ENCODE measurements at regions not wholly inside any gene's neighbourhood (a gene's known extent, or its start where the extent isn't known, plus 50 kb on each side); places are given as distances from the start of the nearest gene placed in this dataset.
"Not testable (repeated sequence)": the region's sequence is repeated elsewhere in the genome, so short reads cannot be mapped to it uniquely, and the experiment has no call there.

GRCh38 chr4:29066861-29067260 is 1653.3 kb upstream of the PCDH7 start:
- DNase-seq: no peak

- no peak for DNase-seq
Observed at GRCh38 chr4:29073571-29073970, 1646.6 kb upstream of the PCDH7 start.

GRCh38 chr4:29075366-29075765 is 1644.8 kb upstream of the PCDH7 start:
- DNase-seq: no peak

- DNase-seq: no peak
Observed at GRCh38 chr4:29079260-29079659, 1640.9 kb upstream of the PCDH7 start.

- DNase-seq: no peak
Observed at GRCh38 chr4:29081234-29081955, 1638.8 kb upstream of the PCDH7 start.

GRCh38 chr4:29082684-29083083 is 1637.5 kb upstream of the PCDH7 start:
- no peak for DNase-seq

- DNase-seq: no peak
Observed at GRCh38 chr4:29085748-29086147, 1634.4 kb upstream of the PCDH7 start.

- DNase-seq: no peak
Observed at GRCh38 chr4:29104694-29105093, 1615.5 kb upstream of the PCDH7 start.

- no peak for DNase-seq
Observed at GRCh38 chr4:29113960-29114359, 1606.2 kb upstream of the PCDH7 start.

GRCh38 chr4:29117231-29117722 is 1602.9 kb upstream of the PCDH7 start:
- not testable (repeated sequence) for DNase-seq

GRCh38 chr4:29121586-29121985 is 1598.6 kb upstream of the PCDH7 start:
- DNase-seq: no peak

- DNase-seq: no peak
Observed at GRCh38 chr4:29128810-29129209, 1591.4 kb upstream of the PCDH7 start.

GRCh38 chr4:29131304-29131703 is 1588.9 kb upstream of the PCDH7 start:
- no peak for DNase-seq

GRCh38 chr4:29142708-29143107 is 1577.5 kb upstream of the PCDH7 start:
- no peak for DNase-seq

GRCh38 chr4:29151584-29151983 is 1568.6 kb upstream of the PCDH7 start:
- no peak for DNase-seq

GRCh38 chr4:29153642-29154041 is 1566.5 kb upstream of the PCDH7 start:
- no peak for DNase-seq

- DNase-seq: no peak
Observed at GRCh38 chr4:29175291-29175690, 1544.9 kb upstream of the PCDH7 start.

- no peak for DNase-seq
Observed at GRCh38 chr4:29199025-29199424, 1521.1 kb upstream of the PCDH7 start.

- DNase-seq: no peak
Observed at GRCh38 chr4:29199485-29199884, 1520.7 kb upstream of the PCDH7 start.

- no peak for DNase-seq
Observed at GRCh38 chr4:29213020-29213419, 1507.1 kb upstream of the PCDH7 start.

GRCh38 chr4:29220761-29221160 is 1499.4 kb upstream of the PCDH7 start:
- DNase-seq: no peak

GRCh38 chr4:29224911-29225310 is 1495.3 kb upstream of the PCDH7 start:
- DNase-seq: no peak

- no peak for DNase-seq
Observed at GRCh38 chr4:29240641-29241040, 1479.5 kb upstream of the PCDH7 start.

GRCh38 chr4:29243054-29243453 is 1477.1 kb upstream of the PCDH7 start:
- DNase-seq: no peak

GRCh38 chr4:29243851-29244250 is 1476.3 kb upstream of the PCDH7 start:
- DNase-seq: no peak
